Anterior cingulate cortex (tissue), 58 donors: ENCODE measurements at regions not wholly inside any gene's neighbourhood (a gene's known extent, or its start where the extent isn't known, plus 50 kb on each side); places are given as distances from the start of the nearest gene placed in this dataset.
A peak's percentile ranks its signal among the peaks of the same experiment; 100 is the strongest.
"Not testable (repeated sequence)": the region's sequence is repeated elsewhere in the genome, so short reads cannot be mapped to it uniquely, and the experiment has no call there.

Experiments
- DNase-seq, 58 donors: peaks; one replicate each; lab custom pipeline; 2025; lab: John Stamatoyannopoulos, UW

DNA sequence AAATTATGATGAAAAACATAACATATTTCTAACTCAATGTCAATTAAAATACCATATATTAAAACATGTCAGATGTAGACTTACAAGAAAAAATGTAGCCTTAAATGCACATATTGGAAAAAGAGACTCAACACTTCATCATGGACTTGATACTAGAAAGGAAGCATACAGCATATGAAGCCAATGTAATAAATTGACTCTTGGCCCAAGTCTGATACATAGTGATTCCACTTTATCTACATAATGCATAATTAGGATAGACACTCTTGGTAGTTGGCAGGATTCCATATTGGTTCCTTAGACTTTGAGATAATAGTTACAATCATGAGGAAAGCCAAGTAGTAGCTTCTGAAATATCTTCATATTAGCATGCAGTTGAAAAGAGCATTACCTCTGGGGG is 1067.0 kb downstream of the PCDH17 start:
- no peak for DNase-seq

DNA sequence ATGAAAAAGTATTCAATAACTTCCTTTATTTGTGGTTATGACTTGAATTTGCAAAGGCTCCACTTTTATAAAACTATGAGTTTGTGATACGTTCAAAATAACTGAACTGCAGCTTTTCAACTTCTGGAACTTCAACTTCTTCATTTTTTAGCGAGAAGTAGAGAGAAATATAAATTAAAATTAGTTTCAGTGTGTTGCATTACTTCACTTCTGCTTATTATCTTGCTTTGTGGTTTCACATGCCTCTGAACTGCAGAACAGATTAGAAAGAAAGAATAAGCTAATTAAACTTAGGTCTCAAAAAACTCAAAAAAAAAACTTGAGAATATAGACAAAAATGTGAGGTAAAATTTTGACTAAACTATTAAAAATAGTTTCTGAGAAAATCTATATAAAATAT is 1073.4 kb downstream of the PCDH17 start:
- DNase-seq, result no peak

- DNase-seq, result no peak
Measured at GRCh38 chr13:58706421-58706820, 1074.9 kb downstream of the PCDH17 start.

DNA sequence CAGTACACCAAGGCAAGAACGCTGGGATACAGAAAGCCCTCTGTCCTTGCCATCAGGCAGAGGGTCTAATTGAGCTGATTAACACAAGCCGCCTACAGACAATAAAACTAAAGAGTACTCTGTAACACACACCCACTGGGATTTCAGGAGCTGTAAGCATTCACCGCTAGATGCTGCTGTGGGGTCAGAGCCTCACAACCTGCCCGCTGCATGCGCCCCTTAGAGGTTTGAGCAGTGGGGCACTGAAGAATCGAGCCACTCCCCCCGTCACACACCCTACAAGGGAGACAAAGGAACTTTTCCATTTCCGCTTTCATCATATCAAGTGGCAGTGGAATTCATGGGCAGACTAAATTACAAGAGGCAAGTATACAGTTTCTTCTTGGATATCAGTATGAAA is 1080.6 kb downstream of the PCDH17 start:
- peak in 1 of 58 donors; percentile 1 for DNase-seq

GRCh38 chr13:58714016-58714415 is 1082.5 kb downstream of the PCDH17 start:
- not testable (repeated sequence) for DNase-seq

GRCh38 chr13:58721273-58721672 is 1089.7 kb downstream of the PCDH17 start:
- no peak for DNase-seq

- no peak for DNase-seq
Measured at GRCh38 chr13:58728126-58728525, 1096.6 kb downstream of the PCDH17 start.

DNA sequence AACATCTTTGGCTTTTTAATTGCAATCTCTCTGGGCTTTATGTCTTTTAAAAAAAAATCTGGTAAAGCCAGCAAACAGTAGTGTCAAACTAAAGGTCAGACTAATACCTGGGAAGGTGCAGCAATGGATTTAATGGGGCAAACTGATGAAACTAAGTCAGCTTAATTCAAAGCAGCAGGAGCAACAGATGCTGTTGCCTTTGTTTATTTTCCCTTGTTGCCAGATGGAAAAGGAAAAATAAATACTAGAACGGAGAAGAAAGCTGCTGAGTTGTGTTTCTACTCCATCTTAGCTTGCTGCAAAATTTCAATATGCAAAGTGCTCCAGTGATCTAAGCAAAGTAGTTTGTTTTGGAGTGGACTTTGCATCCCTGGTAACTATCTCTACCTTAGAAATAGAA is 1097.8 kb downstream of the PCDH17 start:
- DNase-seq, result no peak

DNA sequence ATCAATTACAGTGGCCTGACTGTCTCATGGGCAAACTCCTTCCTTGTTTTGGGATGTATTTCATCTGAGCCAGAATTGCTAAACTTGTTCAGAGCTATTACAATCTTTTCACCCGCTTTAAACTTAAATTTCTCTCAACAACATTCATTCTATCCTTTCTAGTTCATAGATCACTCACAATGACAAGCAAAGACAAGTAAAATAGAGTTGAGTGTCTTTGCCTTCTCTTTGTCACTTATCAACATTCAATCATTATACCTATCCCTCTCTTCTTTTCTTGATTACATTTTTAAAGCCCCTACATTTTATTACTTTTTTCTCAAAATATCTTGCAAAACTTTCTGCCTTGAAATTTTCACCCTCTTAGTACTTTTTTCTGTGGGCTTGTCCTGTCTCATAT is 1113.1 kb downstream of the PCDH17 start:
- no peak for DNase-seq

GRCh38 chr13:58767566-58767965 is 1136.0 kb downstream of the PCDH17 start:
- no peak for DNase-seq

DNA sequence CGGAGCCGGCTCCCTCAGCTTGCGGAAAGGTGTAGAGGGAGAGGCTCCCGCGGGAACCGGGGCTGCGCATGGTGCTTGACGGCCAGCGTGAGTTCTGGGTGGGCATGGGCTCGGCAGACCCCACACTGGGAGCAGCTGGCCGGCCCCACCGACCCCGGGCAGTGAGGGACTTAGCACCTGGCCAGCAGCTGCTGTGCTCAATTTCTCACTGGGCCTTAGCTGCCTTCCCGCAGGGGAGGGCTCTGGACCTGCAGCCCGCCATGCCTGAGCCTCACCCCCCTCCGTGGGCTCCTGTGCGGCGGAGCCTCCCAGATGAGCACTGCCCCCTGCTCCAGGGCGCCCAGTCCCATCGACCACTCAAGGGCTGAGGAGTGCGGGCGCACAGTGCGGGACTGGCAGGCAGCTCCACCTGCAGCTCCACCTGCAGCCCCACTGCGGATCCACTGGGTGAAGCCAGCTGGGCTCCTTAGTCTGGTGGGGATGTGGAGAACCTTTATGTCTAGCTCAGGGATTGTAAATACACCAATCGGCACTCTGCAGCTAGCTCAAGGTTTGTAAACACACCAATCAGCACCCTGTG is 1141.8 kb downstream of the PCDH17 start:
- DNase-seq, result no peak

DNA sequence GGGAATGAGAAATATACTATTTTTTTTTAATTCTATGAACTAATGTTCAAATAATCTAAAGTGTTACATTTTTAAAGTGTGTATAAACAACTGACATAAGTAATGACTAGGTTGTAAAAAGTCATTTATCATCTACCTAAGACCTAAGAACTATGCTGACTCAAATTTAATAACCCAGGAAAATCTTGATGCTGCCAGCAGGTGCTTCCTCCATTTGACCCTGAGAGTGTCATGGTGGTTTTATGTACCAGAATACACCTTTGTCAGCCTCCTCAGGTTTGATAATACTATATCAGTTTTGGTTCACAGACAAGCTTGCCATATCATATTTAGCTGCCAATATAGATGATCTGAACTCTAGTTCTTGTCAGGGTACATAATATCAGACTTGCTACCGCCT is 1151.2 kb downstream of the PCDH17 start:
- no peak for DNase-seq

GRCh38 chr13:58792854-58793253 is 1161.3 kb downstream of the PCDH17 start:
- DNase-seq, result no peak

GRCh38 chr13:58795715-58796114 is 1164.2 kb downstream of the PCDH17 start:
- no peak for DNase-seq

DNA sequence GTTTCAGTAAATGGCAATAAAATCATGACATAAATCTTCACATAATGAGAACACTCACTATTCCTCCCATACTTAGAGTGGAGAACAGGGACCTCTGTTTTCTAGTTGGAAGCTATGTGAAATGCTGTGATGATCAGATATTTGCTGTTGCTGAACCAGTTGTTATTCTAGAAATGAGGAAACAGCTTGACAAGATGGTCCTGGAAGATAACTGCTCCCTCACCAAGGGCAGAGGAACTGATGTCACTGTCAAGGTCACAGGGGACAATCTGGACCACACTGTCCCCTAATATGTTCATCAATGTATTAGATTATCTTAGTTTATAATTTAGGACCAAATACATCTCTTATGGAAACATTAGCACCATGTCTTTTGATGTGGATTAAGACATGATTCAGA is 1173.3 kb downstream of the PCDH17 start:
- no peak for DNase-seq

- DNase-seq, result no peak
Measured at GRCh38 chr13:58806401-58806800, 1174.9 kb downstream of the PCDH17 start.

DNA sequence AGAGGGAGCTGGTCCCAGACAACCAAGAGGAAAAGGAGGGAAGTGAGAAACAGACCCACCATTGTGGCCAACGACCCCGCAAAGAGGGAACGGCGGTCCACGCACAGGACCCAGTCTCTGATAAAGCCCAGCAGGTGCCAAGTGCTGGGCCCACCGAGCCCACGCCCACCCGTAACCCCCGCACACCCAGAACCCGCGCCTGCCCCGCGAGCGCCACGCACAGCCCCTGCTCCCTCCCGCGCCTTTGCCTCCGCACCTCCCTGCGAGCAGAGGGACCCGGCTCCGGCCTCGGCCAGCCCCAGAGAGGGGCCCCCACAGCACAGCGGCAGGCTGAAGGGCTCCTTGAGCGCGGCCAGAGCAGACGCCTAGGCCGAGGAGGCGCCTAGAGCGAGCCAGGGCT is 1192.2 kb downstream of the PCDH17 start:
- DNase-seq, result no peak

GRCh38 chr13:58827904-58828303 is 1196.4 kb downstream of the PCDH17 start:
- no peak for DNase-seq

DNA sequence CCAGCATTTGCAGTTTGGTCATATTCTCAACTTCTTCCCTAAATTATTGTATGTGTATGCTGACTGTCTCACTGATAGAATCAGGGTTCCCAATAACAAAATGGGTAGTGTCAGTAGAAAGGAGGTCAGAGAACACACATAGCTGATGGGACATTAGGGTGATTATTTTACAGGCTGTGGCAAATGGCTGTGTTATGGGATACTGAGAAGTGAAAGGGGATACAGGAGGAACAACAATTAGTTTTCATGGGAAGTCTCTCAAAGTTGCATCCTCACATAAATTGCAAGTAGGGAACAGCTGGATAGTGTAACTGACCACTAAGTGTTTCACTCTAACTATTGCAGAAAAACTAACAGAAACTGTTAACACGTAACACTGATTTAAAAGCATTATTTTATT is 1199.3 kb downstream of the PCDH17 start:
- DNase-seq, result no peak

DNA sequence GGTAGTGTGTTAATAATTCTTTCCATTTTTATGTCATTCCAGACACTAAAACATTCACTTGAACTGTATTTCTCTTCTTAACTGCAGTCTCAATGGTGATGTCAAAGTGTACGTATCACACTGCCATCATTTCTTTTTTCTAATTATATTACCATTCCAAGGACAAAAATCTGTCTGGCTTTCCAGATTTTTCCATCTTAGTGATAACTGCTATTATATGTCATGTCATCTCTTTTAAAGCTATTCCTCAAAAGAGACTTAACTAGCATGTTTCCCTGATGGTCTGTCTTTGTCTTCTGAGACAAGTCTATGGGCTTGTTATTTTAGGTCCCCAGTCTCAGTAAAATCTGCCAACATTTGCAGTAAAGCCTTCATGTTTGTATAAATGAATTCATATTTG is 1207.1 kb downstream of the PCDH17 start:
- DNase-seq, result no peak

DNA sequence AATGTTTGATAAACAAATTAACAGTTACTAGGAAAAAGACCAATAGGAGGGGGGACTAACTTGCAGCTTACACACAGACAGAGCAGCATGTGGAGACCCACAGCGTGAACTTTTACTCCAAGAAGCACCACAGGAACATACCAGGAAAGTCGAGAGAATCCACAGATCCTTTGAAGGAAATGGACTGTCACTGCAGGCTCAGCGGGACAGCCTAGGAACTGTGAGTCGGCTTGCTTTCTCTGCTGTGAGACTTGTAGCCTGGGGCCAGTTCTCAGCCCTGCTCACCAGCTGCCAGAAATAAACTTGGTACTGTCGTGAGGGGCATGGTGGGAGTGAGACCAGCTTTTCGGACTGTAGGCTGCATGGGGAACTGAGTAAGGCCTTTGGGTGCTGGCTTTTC is 1211.5 kb downstream of the PCDH17 start:
- no peak for DNase-seq

GRCh38 chr13:58843567-58843966 is 1212.0 kb downstream of the PCDH17 start:
- DNase-seq, result no peak

- no peak for DNase-seq
Measured at GRCh38 chr13:58850161-58850560, 1218.6 kb downstream of the PCDH17 start.
